ENCODE measurements at regions not wholly inside any gene's neighbourhood (a gene's known extent, or its start where the extent isn't known, plus 50 kb on each side); places are given as distances from the start of the nearest gene placed in this dataset.

- in situ Hi-C loops (cut with HindIII; ENCODE audit: low pct_unique_long_range_greater_than_20kb, low sequenced_read_pairs) = no loop called here
- no peak for DNase-seq (ENCODE audit: low read depth, low spot score)
Observed at GRCh38 chr14:31982642-31983041, 94.5 kb upstream of the ARHGAP5 start.

GRCh38 chr14:31986405-31986804 lies 90.7 kb upstream of the ARHGAP5 start:
- no peak for DNase-seq (ENCODE audit: low read depth, low spot score)
- in situ Hi-C loops (cut with HindIII; ENCODE audit: low pct_unique_long_range_greater_than_20kb, low sequenced_read_pairs) = no loop called here

GRCh38 chr14:31987721-31988120 lies 89.4 kb upstream of the ARHGAP5 start:
- in situ Hi-C loops (cut with HindIII; ENCODE audit: low pct_unique_long_range_greater_than_20kb, low sequenced_read_pairs) = no loop called here
- no peak for DNase-seq (ENCODE audit: low read depth, low spot score)

- no peak for DNase-seq (ENCODE audit: low read depth, low spot score)
Observed at GRCh38 chr14:31988244-31988643, 88.9 kb upstream of the ARHGAP5 start.

GRCh38 chr14:31990183-31990857 lies 86.8 kb upstream of the ARHGAP5 start:
- peak; percentile 77 for DNase-seq (ENCODE audit: low read depth, low spot score)
- in situ Hi-C loops (cut with HindIII; ENCODE audit: low pct_unique_long_range_greater_than_20kb, low sequenced_read_pairs) = no loop called here

More at GRCh38 chr14:31988244-31988643, 88.9 kb upstream of the ARHGAP5 start:
- in situ Hi-C loops (cut with HindIII; ENCODE audit: low pct_unique_long_range_greater_than_20kb, low sequenced_read_pairs) = no loop called here

- peak; percentile 85 for DNase-seq (ENCODE audit: low read depth, low spot score)
- in situ Hi-C loops (cut with HindIII; ENCODE audit: low pct_unique_long_range_greater_than_20kb, low sequenced_read_pairs) = no loop called here
Observed at GRCh38 chr14:31990926-31991572, 86.1 kb upstream of the ARHGAP5 start.

- no peak for DNase-seq (ENCODE audit: low read depth, low spot score)
- in situ Hi-C loops (cut with HindIII; ENCODE audit: low pct_unique_long_range_greater_than_20kb, low sequenced_read_pairs) = no loop called here
Observed at GRCh38 chr14:31992011-31992447, 85.1 kb upstream of the ARHGAP5 start.

GRCh38 chr14:31993521-31993951 lies 83.6 kb upstream of the ARHGAP5 start:
- no peak for DNase-seq (ENCODE audit: low read depth, low spot score)
- in situ Hi-C loops (cut with HindIII; ENCODE audit: low pct_unique_long_range_greater_than_20kb, low sequenced_read_pairs) = no loop called here

GRCh38 chr14:31994391-31995033 lies 82.6 kb upstream of the ARHGAP5 start:
- in situ Hi-C loops (cut with HindIII; ENCODE audit: low pct_unique_long_range_greater_than_20kb, low sequenced_read_pairs) = no loop called here
- no peak for DNase-seq (ENCODE audit: low read depth, low spot score)

- DNase-seq (ENCODE audit: low read depth, low spot score) = no peak
- in situ Hi-C loops (cut with HindIII; ENCODE audit: low pct_unique_long_range_greater_than_20kb, low sequenced_read_pairs) = no loop called here
Observed at GRCh38 chr14:32003585-32003984, 73.5 kb upstream of the ARHGAP5 start.

GRCh38 chr14:32004300-32004699 lies 72.8 kb upstream of the ARHGAP5 start:
- in situ Hi-C loops (cut with HindIII; ENCODE audit: low pct_unique_long_range_greater_than_20kb, low sequenced_read_pairs) = no loop called here
- peak; percentile 29 for DNase-seq (ENCODE audit: low read depth, low spot score)

- in situ Hi-C loops (cut with HindIII; ENCODE audit: low pct_unique_long_range_greater_than_20kb, low sequenced_read_pairs) = no loop called here
- no peak for DNase-seq (ENCODE audit: low read depth, low spot score)
Observed at GRCh38 chr14:32005628-32006027, 71.5 kb upstream of the ARHGAP5 start.

- no peak for DNase-seq (ENCODE audit: low read depth, low spot score)
Observed at GRCh38 chr14:32006263-32007110, 70.6 kb upstream of the ARHGAP5 start.

GRCh38 chr14:32007755-32008362 lies 69.2 kb upstream of the ARHGAP5 start:
- in situ Hi-C loops (cut with HindIII; ENCODE audit: low pct_unique_long_range_greater_than_20kb, low sequenced_read_pairs) = no loop called here
- no peak for DNase-seq (ENCODE audit: low read depth, low spot score)

More at GRCh38 chr14:32006263-32007110, 70.6 kb upstream of the ARHGAP5 start:
- in situ Hi-C loops (cut with HindIII; ENCODE audit: low pct_unique_long_range_greater_than_20kb, low sequenced_read_pairs) = no loop called here

GRCh38 chr14:32008602-32009193 lies 68.4 kb upstream of the ARHGAP5 start:
- DNase-seq (ENCODE audit: low read depth, low spot score) = no peak

GRCh38 chr14:32009221-32009975 lies 67.7 kb upstream of the ARHGAP5 start:
- in situ Hi-C loops (cut with HindIII; ENCODE audit: low pct_unique_long_range_greater_than_20kb, low sequenced_read_pairs) = no loop called here
- peak; percentile 30 for DNase-seq (ENCODE audit: low read depth, low spot score)

More at GRCh38 chr14:32008602-32009193, 68.4 kb upstream of the ARHGAP5 start:
- in situ Hi-C loops (cut with HindIII; ENCODE audit: low pct_unique_long_range_greater_than_20kb, low sequenced_read_pairs) = no loop called here
